GM12878 (cell line): ENCODE measurements at regions not wholly inside any gene's neighbourhood (a gene's known extent, or its start where the extent isn't known, plus 50 kb on each side); places are given as distances from the start of the nearest gene placed in this dataset.

Experiments
- ATAC-seq: fragments of 200-7000 bp; cut with Tn5 transposase; 3 replicates; pipeline ENCODE4 v1.9.1; 2020; ENCODE audit warnings: mild to moderate bottlenecking, moderate library complexity
- BruUV-seq: library from RNA; stranded (reverse); fragments of 400-500 nt; replicated peaks from 2 replicates; lab custom pipeline; 2021; lab: Mats Ljungman, UMichigan
- CTCF ChIA-PET: fragments of 300-600 bp; sonication (Branson Sonifier 250); formaldehyde crosslinking; extraction: SDS; loops from one replicate; lab custom pipeline; 2021; ENCODE audit warnings: inconsistent platforms; lab: Yijun Ruan, JAX
- POLR2A ChIA-PET: fragments of 350-600 bp; formaldehyde crosslinking; extraction: SDS; loops from one replicate; lab custom pipeline; 2021; ENCODE audit warnings: inconsistent platforms; lab: Charles Lee
- RAD21 ChIA-PET: fragments of 300-600 bp; sonication (Branson Sonifier 250); formaldehyde crosslinking; loops from one replicate; lab custom pipeline; 2023; ENCODE audit warnings: antibody characterized with exemption; ENCODE audit not compliant: unreplicated experiment; lab: Charles Lee
- SMC1A ChIA-PET: fragments of 300-600 bp; sonication (Branson Sonifier 250); formaldehyde crosslinking; loops from one replicate; lab custom pipeline; 2023; ENCODE audit not compliant: unreplicated experiment, uncharacterized antibody; lab: Charles Lee
- DNase-seq: peaks from one replicate; pipeline ENCODE4 v3.0.0-alpha.2; 2011; ENCODE audit warnings: low read depth, low spot score
- FAIRE-seq: peaks from 3 replicates; lab custom pipeline; 2011; peaks lifted over from hg19 to GRCh38; lab: Jason Lieb, UNC
- H2AFZ ChIP-seq: 2 replicates; pipeline ENCODE4 v1.6.0; 2011; ENCODE audit warnings: low read depth, low read length, control low read depth; ENCODE audit not compliant: control insufficient read depth
- H3K27ac ChIP-seq: 2 replicates; pipeline ENCODE4 v1.5.1; 2011; ENCODE audit warnings: control low read depth; ENCODE audit not compliant: control insufficient read depth, insufficient read depth
- H3K27me3 ChIP-seq, 2 experiments: replicated peaks in 1 of 2; 2 replicates each; pipeline versions ENCODE4 v1.6.0 to v1.6.1; 2011; ENCODE audit warnings: low read length in 1 of 2; ENCODE audit not compliant: control insufficient read depth in 2 of 2, insufficient read depth in 2 of 2
- H3K36me3 ChIP-seq, 2 experiments: 2 replicates each; pipeline ENCODE4 v1.5.1; 2011; ENCODE audit warnings: low read length in 1 of 2; ENCODE audit not compliant: control insufficient read depth in 2 of 2, insufficient read depth in 2 of 2
- H3K4me1 ChIP-seq: 2 replicates; pipeline ENCODE4 v1.6.1; 2011; ENCODE audit warnings: mild to moderate bottlenecking, low read length, moderate library complexity, mixed read lengths; ENCODE audit not compliant: control insufficient read depth, insufficient read depth
- H3K4me2 ChIP-seq: 2 replicates; pipeline ENCODE4 v1.6.0; 2011; ENCODE audit warnings: control low read depth; ENCODE audit not compliant: control insufficient read depth, insufficient read depth
- H3K4me3 ChIP-seq: fragments of 200-600 bp; sonication (generic); 2 replicates; pipeline ENCODE4 v1.5.1; 2016
- H3K79me2 ChIP-seq: 2 replicates; pipeline ENCODE4 v1.6.0; 2011; ENCODE audit warnings: low read length; ENCODE audit not compliant: control insufficient read depth, insufficient read depth
- H3K9ac ChIP-seq: 2 replicates; pipeline ENCODE4 v1.8.0; 2011; ENCODE audit warnings: low read length, control low read depth, mixed read lengths; ENCODE audit not compliant: control insufficient read depth, insufficient read depth
- H3K9me3 ChIP-seq: replicated peaks from 3 replicates; pipeline ENCODE4 v1.5.1; 2011; ENCODE audit warnings: mild to moderate bottlenecking, low read length; ENCODE audit not compliant: control insufficient read depth, insufficient read depth
- H4K20me1 ChIP-seq: 2 replicates; pipeline ENCODE4 v1.6.0; 2011; ENCODE audit not compliant: control insufficient read depth, insufficient read depth
- BHLHE40 ChIP-seq, 2 experiments: fragments of 450-650 bp in 1 of 2; IDR thresholded peaks; 2 replicates each; pipeline ENCODE4 v1.6.1; 2011 to 2017; ENCODE audit warnings: low read depth in 2 of 2, borderline replicate concordance in 1 of 2, improper control_type of control experiment in 1 of 2, low read length in 1 of 2, mild to moderate bottlenecking in 1 of 2
- BMI1 ChIP-seq: fragments of 450-650 bp; IDR thresholded peaks from 2 replicates; pipeline ENCODE4 v1.6.1; 2016; ENCODE audit warnings: mild to moderate bottlenecking, moderate library complexity, borderline replicate concordance
- CEBPB ChIP-seq, 2 experiments: fragments of 150-350 bp in 1 of 2; IDR thresholded peaks; 2 replicates each; pipeline ENCODE4 v1.6.1; 2012 to 2014; ENCODE audit warnings: low read depth in 2 of 2, low read length in 2 of 2, borderline replicate concordance in 1 of 2, inconsistent platforms in 1 of 2
- CREM ChIP-seq: IDR thresholded peaks from 2 replicates; pipeline ENCODE4 v1.6.1; 2014; ENCODE audit warnings: antibody characterized with exemption, low read depth
- EED ChIP-seq: sonication (generic); IDR thresholded peaks from 2 replicates; pipeline ENCODE4 v1.6.1; 2016; ENCODE audit warnings: antibody characterized with exemption, low read depth
- ESRRA ChIP-seq: IDR thresholded peaks from 2 replicates; pipeline ENCODE4 v1.6.1; 2012; ENCODE audit warnings: mild to moderate bottlenecking, low read length, improper control_type of control experiment
- HCFC1 ChIP-seq: fragments of 150-350 bp; IDR thresholded peaks from 2 replicates; pipeline ENCODE4 v1.6.1; 2014; ENCODE audit warnings: low read length
- HDGF ChIP-seq: fragments of 450-650 bp; IDR thresholded peaks from 2 replicates; pipeline ENCODE4 v1.6.1; 2016; ENCODE audit warnings: antibody characterized with exemption
- KLF5 ChIP-seq: fragments of 450-650 bp; IDR thresholded peaks from 2 replicates; pipeline ENCODE4 v1.6.1; 2014; ENCODE audit warnings: mild to moderate bottlenecking; ENCODE audit not compliant: partially characterized antibody
- POU2F2 ChIP-seq: IDR thresholded peaks from 3 replicates; pipeline ENCODE4 v1.6.1; 2011; ENCODE audit warnings: low read depth, mild to moderate bottlenecking, low read length, borderline replicate concordance
- RAD21 ChIP-seq: IDR thresholded peaks from 2 replicates; pipeline ENCODE4 v1.6.1; 2011; ENCODE audit warnings: mild to moderate bottlenecking, low read depth, low read length, moderate library complexity; ENCODE audit not compliant: insufficient read depth
- RBBP5 ChIP-seq: fragments of 200-600 bp; sonication (generic); conservative IDR thresholded peaks from 2 replicates; pipeline ENCODE4 v1.6.1; 2016
- SUZ12 ChIP-seq: fragments of 200-600 bp; sonication (generic); IDR thresholded peaks from one replicate; pipeline ENCODE4 v1.6.1; 2018; ENCODE audit warnings: antibody characterized with exemption, mild to moderate bottlenecking; ENCODE audit not compliant: unreplicated experiment
- TCF3 ChIP-seq: IDR thresholded peaks from 2 replicates; pipeline ENCODE4 v1.6.1; 2012; ENCODE audit warnings: low read depth, mild to moderate bottlenecking, low read length, borderline replicate concordance; ENCODE audit not compliant: insufficient read depth
- ZZZ3 ChIP-seq: IDR thresholded peaks from 2 replicates; pipeline ENCODE4 v1.6.1; 2011; ENCODE audit warnings: low read depth; ENCODE audit not compliant: control insufficient read depth, insufficient read length
- WGBS: methylation state at CpG from one replicate; pipeline ENCODE4 v1.1.6; 2016; ENCODE audit warnings: low lambda C conversion rate; ENCODE audit not compliant: insufficient replicate concordance, insufficient coverage; ENCODE audit errors: missing lambda C conversion rate; 5-methylcytosine and 5-hydroxymethylcytosine counted together
- in situ Hi-C: fragments of 300-500 bp; cut with MboI; formaldehyde crosslinking; loops from 9 replicates; pipeline ENCODE4 v1.14.3; 2018; ENCODE audit warnings: mixed read lengths
- intact Hi-C: fragments of 100-400 bp; cut with micrococcal nuclease; formaldehyde crosslinking; loops from one replicate; pipeline ENCODE4 v1.14.2; 2022; ENCODE audit not compliant: unreplicated experiment
- TF ChIP-seq, protein P1 (sequence below): fragments of 450-650 bp; formaldehyde crosslinking; IDR thresholded peaks from 2 replicates; pipeline ENCODE4 v1.4.0; 2022; ENCODE audit warnings: mild to moderate bottlenecking, moderate library complexity
- TF ChIP-seq, protein P2 (sequence below): fragments of 450-650 bp; IDR thresholded peaks from 2 replicates; pipeline ENCODE4 v1.6.1; 2017; ENCODE audit warnings: low read depth, mild to moderate bottlenecking, moderate library complexity
- TF ChIP-seq, protein P3 (sequence below): IDR thresholded peaks from 2 replicates; pipeline ENCODE4 v1.6.1; 2011; ENCODE audit warnings: borderline replicate concordance, low read depth, mild to moderate bottlenecking, moderate library complexity, mixed read lengths, low read length; ENCODE audit not compliant: insufficient read depth; ENCODE audit errors: extremely low read length

DNA sequence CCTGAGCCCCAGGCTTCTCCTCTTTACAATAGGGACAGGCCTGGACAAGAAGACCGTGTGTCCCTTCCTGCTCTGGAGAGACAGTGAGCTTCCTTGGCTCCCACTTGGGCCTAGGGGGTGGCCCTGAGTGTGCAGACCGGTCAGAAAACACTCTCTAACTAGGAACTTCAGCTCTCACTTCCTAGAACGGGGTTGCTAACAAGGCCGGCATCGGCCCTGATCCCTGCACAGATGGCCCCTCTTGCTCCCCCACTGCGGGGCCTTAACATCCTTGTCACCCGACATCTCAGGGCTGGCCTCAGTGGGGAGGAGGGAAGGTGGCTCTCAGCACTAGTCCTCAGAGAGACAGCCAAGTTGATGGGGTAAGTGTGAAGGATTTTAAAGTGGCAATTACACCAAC is 406.9 kb downstream of the CTTN start:
- intact Hi-C loops (no loop called here), in situ Hi-C loops (no loop called here)
- Histone ChIP-seq H3K9ac (no peak overlapping the region), H3K36me3 (no peaks in the 10 kb centered on the region), H3K4me1 (no peaks in the 10 kb centered on the region), H2AFZ (no peak overlapping the region), H3K4me3 (no peak overlapping the region), H3K27me3 (no peaks in the 10 kb centered on the region; a peak in 1 of 4 replicates), H4K20me1 (no peaks in the 10 kb centered on the region), H3K4me2 (no peak overlapping the region), H3K79me2 (no peaks in the 10 kb centered on the region), H3K27ac (no peak overlapping the region)
- ChIA-PET CTCF (no interaction called here), RAD21 (no interaction called here), SMC1A (no interaction called here)
- WGBS, result 20% methylated on average over 7 of the region's 7 CpGs
- DNase-seq, result no peak
- no peak for ATAC-seq
- FAIRE-seq, result no peak
- TF ChIP-seq ZZZ3, result no peak
- TF ChIP-seq HDGF, result no peak
- no peak for TF ChIP-seq TCF3
- TF ChIP-seq KLF5, result no peak
- TF ChIP-seq BMI1, result no peak
- TF ChIP-seq CREM, result no peak
- no peak for TF ChIP-seq RBBP5
- no peak for TF ChIP-seq EED
- TF ChIP-seq, protein P1, sequence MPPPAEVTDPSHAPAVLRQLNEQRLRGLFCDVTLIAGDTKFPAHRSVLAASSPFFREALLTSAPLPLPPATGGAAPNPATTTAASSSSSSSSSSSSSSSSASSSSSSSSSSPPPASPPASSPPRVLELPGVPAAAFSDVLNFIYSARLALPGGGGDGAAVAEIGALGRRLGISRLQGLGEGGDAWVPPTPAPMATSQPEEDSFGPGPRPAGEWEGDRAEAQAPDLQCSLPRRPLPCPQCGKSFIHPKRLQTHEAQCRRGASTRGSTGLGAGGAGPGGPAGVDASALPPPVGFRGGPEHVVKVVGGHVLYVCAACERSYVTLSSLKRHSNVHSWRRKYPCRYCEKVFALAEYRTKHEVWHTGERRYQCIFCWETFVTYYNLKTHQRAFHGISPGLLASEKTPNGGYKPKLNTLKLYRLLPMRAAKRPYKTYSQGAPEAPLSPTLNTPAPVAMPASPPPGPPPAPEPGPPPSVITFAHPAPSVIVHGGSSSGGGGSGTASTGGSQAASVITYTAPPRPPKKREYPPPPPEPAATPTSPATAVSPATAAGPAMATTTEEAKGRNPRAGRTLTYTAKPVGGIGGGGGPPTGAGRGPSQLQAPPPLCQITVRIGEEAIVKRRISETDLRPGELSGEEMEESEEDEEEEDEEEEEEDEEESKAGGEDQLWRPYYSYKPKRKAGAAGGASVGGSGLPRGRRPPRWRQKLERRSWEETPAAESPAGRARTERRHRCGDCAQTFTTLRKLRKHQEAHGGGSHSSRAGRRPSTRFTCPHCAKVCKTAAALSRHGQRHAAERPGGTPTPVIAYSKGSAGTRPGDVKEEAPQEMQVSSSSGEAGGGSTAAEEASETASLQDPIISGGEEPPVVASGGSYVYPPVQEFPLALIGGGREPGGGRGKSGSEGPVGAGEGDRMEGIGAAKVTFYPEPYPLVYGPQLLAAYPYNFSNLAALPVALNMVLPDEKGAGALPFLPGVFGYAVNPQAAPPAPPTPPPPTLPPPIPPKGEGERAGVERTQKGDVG (CRISPR knock-in tag), result no peak
- no peak for TF ChIP-seq SUZ12
- TF ChIP-seq HCFC1, result no peak
- TF ChIP-seq, protein P2, sequence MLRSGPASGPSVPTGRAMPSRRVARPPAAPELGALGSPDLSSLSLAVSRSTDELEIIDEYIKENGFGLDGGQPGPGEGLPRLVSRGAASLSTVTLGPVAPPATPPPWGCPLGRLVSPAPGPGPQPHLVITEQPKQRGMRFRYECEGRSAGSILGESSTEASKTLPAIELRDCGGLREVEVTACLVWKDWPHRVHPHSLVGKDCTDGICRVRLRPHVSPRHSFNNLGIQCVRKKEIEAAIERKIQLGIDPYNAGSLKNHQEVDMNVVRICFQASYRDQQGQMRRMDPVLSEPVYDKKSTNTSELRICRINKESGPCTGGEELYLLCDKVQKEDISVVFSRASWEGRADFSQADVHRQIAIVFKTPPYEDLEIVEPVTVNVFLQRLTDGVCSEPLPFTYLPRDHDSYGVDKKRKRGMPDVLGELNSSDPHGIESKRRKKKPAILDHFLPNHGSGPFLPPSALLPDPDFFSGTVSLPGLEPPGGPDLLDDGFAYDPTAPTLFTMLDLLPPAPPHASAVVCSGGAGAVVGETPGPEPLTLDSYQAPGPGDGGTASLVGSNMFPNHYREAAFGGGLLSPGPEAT, result no peak
- no peak for TF ChIP-seq CEBPB (IDR thresholded peaks at IDR 0.05; ENCODE audit: borderline replicate concordance in 1 of 2, low read depth in 2 of 2, low read length in 2 of 2)
- TF ChIP-seq BHLHE40 (IDR thresholded peaks at IDR 0.05; ENCODE audit: borderline replicate concordance in 1 of 2, low read depth in 2 of 2, low read length in 1 of 2), result no peak
- no peak for TF ChIP-seq RAD21
- TF ChIP-seq, protein P3, sequence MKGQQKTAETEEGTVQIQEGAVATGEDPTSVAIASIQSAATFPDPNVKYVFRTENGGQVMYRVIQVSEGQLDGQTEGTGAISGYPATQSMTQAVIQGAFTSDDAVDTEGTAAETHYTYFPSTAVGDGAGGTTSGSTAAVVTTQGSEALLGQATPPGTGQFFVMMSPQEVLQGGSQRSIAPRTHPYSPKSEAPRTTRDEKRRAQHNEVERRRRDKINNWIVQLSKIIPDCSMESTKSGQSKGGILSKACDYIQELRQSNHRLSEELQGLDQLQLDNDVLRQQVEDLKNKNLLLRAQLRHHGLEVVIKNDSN, result no peak
- TF ChIP-seq ESRRA, result no peak
- TF ChIP-seq POU2F2, result no peak
- TF ChIP-seq, all 136 proteins: peak for 0
- no TSS peak for BruUV-seq
- POLR2A ChIA-PET, result no interaction called here
- no peaks in the 10 kb centered on the region for H3K9me3 ChIP-seq
